OCI-LY7 (cell line): ENCODE measurements at regions not wholly inside any gene's neighbourhood (a gene's known extent, or its start where the extent isn't known, plus 50 kb on each side); places are given as distances from the start of the nearest gene placed in this dataset.

ENCODE experiments used
- CTCF ChIP-seq: fragments of 200-600 bp; sonication (generic); conservative IDR thresholded peaks from 2 replicates; pipeline ENCODE4 v1.5.1; 2014; ENCODE audit warnings: mild to moderate bottlenecking, antibody characterized with exemption, low read length, moderate library complexity, mixed read lengths
- EZH2phosphoT487 ChIP-seq: fragments of 200-600 bp; sonication (generic); IDR thresholded peaks from 2 replicates; pipeline ENCODE4 v1.6.1; 2018; ENCODE audit warnings: low read depth, borderline replicate concordance, mild to moderate bottlenecking, mixed run types, antibody characterized with exemption, low read length, moderate library complexity, mixed read lengths

GRCh38 chr13:91270031-91270430, 77.5 kb upstream of the MIR17HG start:
- TF ChIP-seq CTCF (no peak), EZH2phosphoT487 (no peak)
